IMR-90 (cell line): ENCODE measurements at regions not wholly inside any gene's neighbourhood (a gene's known extent, or its start where the extent isn't known, plus 50 kb on each side); places are given as distances from the start of the nearest gene placed in this dataset.

ENCODE experiments used
- ATAC-seq: fragments of 200-7000 bp; cut with Tn5 transposase; 2 replicates; pipeline ENCODE4 v1.9.1; 2020; ENCODE audit warnings: low read depth, mild to moderate bottlenecking, moderate library complexity
- BruUV-seq: library from RNA; stranded (reverse); fragments of 400-500 nt; replicated peaks from 2 replicates; lab custom pipeline; 2021; lab: Mats Ljungman, UMichigan
- CTCF ChIA-PET: fragments of 300-600 bp; formaldehyde crosslinking; extraction: SDS; loops from one replicate; lab custom pipeline; 2021; ENCODE audit warnings: antibody characterized with exemption; lab: Yijun Ruan, JAX
- POLR2A ChIA-PET: fragments of 300-600 bp; sonication (Branson Sonifier 250); formaldehyde crosslinking; loops from one replicate; lab custom pipeline; 2022; ENCODE audit warnings: antibody characterized with exemption; ENCODE audit not compliant: unreplicated experiment; lab: Charles Lee
- DNase-seq: peaks from one replicate; pipeline ENCODE4 v3.0.0; 2013
- H2AFZ ChIP-seq: replicated peaks from 2 replicates; pipeline ENCODE3; 2013; ENCODE audit warnings: low read length, mild to moderate bottlenecking; ENCODE audit not compliant: poor library complexity
- H2AK5ac ChIP-seq: 2 replicates; pipeline ENCODE4 v1.6.1; 2013; ENCODE audit warnings: low read depth, low read length, inconsistent platforms
- H2AK9ac ChIP-seq: replicated peaks from 2 replicates; pipeline ENCODE3; 2013; ENCODE audit warnings: mild to moderate bottlenecking, low read depth, low read length, moderate library complexity; ENCODE audit not compliant: poor library complexity
- H2BK120ac ChIP-seq: 2 replicates; pipeline ENCODE4 v1.6.1; 2013; ENCODE audit warnings: low read depth, low read length, inconsistent platforms
- H2BK15ac ChIP-seq: 3 replicates; pipeline ENCODE4 v1.6.1; 2013; ENCODE audit warnings: low read depth, low read length, inconsistent platforms
- H2BK20ac ChIP-seq: 2 replicates; pipeline ENCODE4 v1.6.1; 2013; ENCODE audit warnings: low read depth, mild to moderate bottlenecking, inconsistent platforms, low read length, moderate library complexity
- H2BK5ac ChIP-seq: 2 replicates; pipeline ENCODE4 v1.6.1; 2013; ENCODE audit warnings: mild to moderate bottlenecking, low read depth, low read length, inconsistent platforms; ENCODE audit not compliant: poor library complexity, severe bottlenecking
- H3K14ac ChIP-seq: replicated peaks from 2 replicates; pipeline ENCODE4 v1.6.1; 2013; ENCODE audit warnings: low read depth, low read length, inconsistent platforms
- H3K18ac ChIP-seq: 2 replicates; pipeline ENCODE4 v1.6.1; 2013; ENCODE audit warnings: low read depth, low read length, control low read depth
- H3K23ac ChIP-seq: 2 replicates; pipeline ENCODE4 v1.6.1; 2013; ENCODE audit warnings: low read depth, low read length, inconsistent platforms
- H3K27ac ChIP-seq: 2 replicates; pipeline ENCODE4 v1.5.1; 2013; ENCODE audit warnings: mild to moderate bottlenecking, control low read depth, low read length; ENCODE audit not compliant: insufficient read depth
- H3K27me3 ChIP-seq: 2 replicates; pipeline ENCODE4 v1.6.1; 2013; ENCODE audit warnings: low read length; ENCODE audit not compliant: control insufficient read depth, insufficient read depth
- H3K36me3 ChIP-seq: 2 replicates; pipeline ENCODE4 v1.6.1; 2013; ENCODE audit warnings: low read length, mixed read lengths; ENCODE audit not compliant: control insufficient read depth, insufficient read depth
- H3K4ac ChIP-seq: 2 replicates; pipeline ENCODE4 v1.6.1; 2013; ENCODE audit warnings: low read depth, low read length, inconsistent platforms
- H3K4me1 ChIP-seq: 2 replicates; pipeline ENCODE4 v1.6.1; 2013; ENCODE audit warnings: low read length, mixed read lengths; ENCODE audit not compliant: control insufficient read depth, insufficient read depth
- H3K4me2 ChIP-seq: 2 replicates; pipeline ENCODE4 v1.6.1; 2013; ENCODE audit warnings: low read depth, mild to moderate bottlenecking, control low read depth, low read length, moderate library complexity
- H3K4me3 ChIP-seq: 2 replicates; pipeline ENCODE4 v1.5.1; 2013; ENCODE audit warnings: low read depth, mild to moderate bottlenecking, control low read depth, low read length, moderate library complexity; ENCODE audit not compliant: insufficient read depth
- H3K56ac ChIP-seq: 2 replicates; pipeline ENCODE4 v1.6.1; 2013; ENCODE audit warnings: low read length, inconsistent platforms; ENCODE audit not compliant: insufficient read depth; ENCODE audit errors: extremely low read depth
- H3K79me1 ChIP-seq, 2 experiments: 2 replicates each; pipeline ENCODE4 v1.6.1; 2013; ENCODE audit warnings: low read length in 2 of 2, inconsistent platforms in 1 of 2, low read depth in 1 of 2
- H3K9ac ChIP-seq: 2 replicates; pipeline ENCODE4 v1.6.1; 2013; ENCODE audit warnings: low read depth, low read length, control low read depth
- H3K9me1 ChIP-seq: 2 replicates; pipeline ENCODE4 v1.6.1; 2013; ENCODE audit warnings: low read length, inconsistent platforms; ENCODE audit not compliant: insufficient read depth
- H3K9me3 ChIP-seq: 2 replicates; pipeline ENCODE4 v1.6.1; 2013; ENCODE audit warnings: low read length; ENCODE audit not compliant: control insufficient read depth, insufficient read depth
- H4K20me1 ChIP-seq: 2 replicates; pipeline ENCODE4 v1.6.1; 2013; ENCODE audit warnings: low read length, inconsistent platforms; ENCODE audit not compliant: insufficient read depth
- H4K5ac ChIP-seq: 2 replicates; pipeline ENCODE4 v1.6.1; 2013; ENCODE audit warnings: mild to moderate bottlenecking, low read depth, low read length, control low read depth
- H4K8ac ChIP-seq, 2 experiments: 2 replicates each; pipeline ENCODE4 v1.6.1; 2013; ENCODE audit warnings: low read depth in 2 of 2, low read length in 2 of 2, control low read depth in 1 of 2, inconsistent platforms in 1 of 2
- H4K91ac ChIP-seq: 2 replicates; pipeline ENCODE4 v1.6.1; 2013; ENCODE audit warnings: low read depth, low read length, inconsistent platforms; ENCODE audit not compliant: insufficient read depth
- BHLHE40 ChIP-seq: fragments of 150-350 bp; IDR thresholded peaks from 2 replicates; pipeline ENCODE4 v1.6.1; 2016; ENCODE audit warnings: mild to moderate bottlenecking, low read depth, low read length
- CEBPB ChIP-seq: IDR thresholded peaks from 2 replicates; pipeline ENCODE4 v1.6.1; 2012; ENCODE audit warnings: low read depth, low read length, improper control_type of control experiment
- CHD1 ChIP-seq: IDR thresholded peaks from 2 replicates; pipeline ENCODE4 v1.6.1; 2012; ENCODE audit warnings: low read depth, low read length, improper control_type of control experiment
- FOS ChIP-seq: fragments of 150-350 bp; IDR thresholded peaks from 2 replicates; pipeline ENCODE4 v1.6.1; 2016; ENCODE audit warnings: low read depth, low read length
- MAFK ChIP-seq: IDR thresholded peaks from 2 replicates; pipeline ENCODE4 v1.6.1; 2012; ENCODE audit warnings: low read depth, low read length, improper control_type of control experiment
- MAZ ChIP-seq: IDR thresholded peaks from 2 replicates; pipeline ENCODE4 v1.6.1; 2012; ENCODE audit warnings: low read depth, mild to moderate bottlenecking, low read length, improper control_type of control experiment, moderate library complexity, borderline replicate concordance
- MXI1 ChIP-seq: IDR thresholded peaks from 2 replicates; pipeline ENCODE4 v1.6.1; 2012; ENCODE audit warnings: low read depth, mild to moderate bottlenecking, low read length, moderate library complexity, borderline replicate concordance
- NFE2L2 ChIP-seq: fragments of 150-350 bp; IDR thresholded peaks from 2 replicates; pipeline ENCODE4 v1.6.1; 2016; ENCODE audit warnings: low read depth, mild to moderate bottlenecking, low read length
- POLR2A ChIP-seq: IDR thresholded peaks from 2 replicates; pipeline ENCODE4 v1.6.1; 2012; ENCODE audit warnings: mild to moderate bottlenecking, low read depth, low read length
- RAD21 ChIP-seq: IDR thresholded peaks from 2 replicates; pipeline ENCODE4 v1.6.1; 2012; ENCODE audit warnings: low read length, improper control_type of control experiment
- RCOR1 ChIP-seq: IDR thresholded peaks from 2 replicates; pipeline ENCODE4 v1.6.1; 2012; ENCODE audit warnings: mild to moderate bottlenecking, low read length, improper control_type of control experiment; ENCODE audit not compliant: insufficient replicate concordance
- RFX5 ChIP-seq: IDR thresholded peaks from 2 replicates; pipeline ENCODE4 v1.8.0; 2012; ENCODE audit warnings: low read depth, mild to moderate bottlenecking, low read length, moderate library complexity
- SMC3 ChIP-seq: fragments of 150-350 bp; IDR thresholded peaks from 2 replicates; pipeline ENCODE4 v1.6.1; 2016; ENCODE audit warnings: low read depth, mild to moderate bottlenecking, antibody characterized with exemption, low read length, moderate library complexity
- WGBS, 2 experiments: methylation state at CpG; one replicate each; pipeline versions ENCODE4 v1.1.5 to v1.1.7; 2013; ENCODE audit warnings: missing lambda C conversion rate in 2 of 2; ENCODE audit not compliant: insufficient read length in 1 of 2; ENCODE audit errors: extremely low coverage in 2 of 2; 5-methylcytosine and 5-hydroxymethylcytosine counted together
- dilution Hi-C: fragments of 300-500 bp; cut with HindIII; formaldehyde crosslinking; loops from one replicate; pipeline ENCODE4 v1.14.3; 2018; ENCODE audit warnings: low sequenced_read_pairs; ENCODE audit not compliant: unreplicated experiment
- in situ Hi-C: fragments of 300-500 bp; cut with MboI; formaldehyde crosslinking; loops from 3 replicates; pipeline ENCODE4 v1.14.3; 2019; ENCODE audit warnings: low sequenced_read_pairs, inconsistent platforms, mixed read lengths
- intact Hi-C: fragments of 100-400 bp; cut with micrococcal nuclease; formaldehyde crosslinking; loops from 2 replicates; pipeline ENCODE4 v1.10.0; 2022
- TF ChIP-seq, protein P1 (sequence below): fragments of 150-350 bp; IDR thresholded peaks from 2 replicates; pipeline ENCODE4 v1.6.1; 2017; ENCODE audit warnings: mild to moderate bottlenecking, antibody characterized with exemption, low read length, low read depth
- TF ChIP-seq, protein P2 (sequence below): conservative IDR thresholded peaks from 2 replicates; pipeline ENCODE4 v1.5.1; 2012; ENCODE audit warnings: mild to moderate bottlenecking, low read depth, low read length, improper control_type of control experiment
- TF ChIP-seq, protein P3 (sequence below): fragments of 150-350 bp; IDR thresholded peaks from 2 replicates; pipeline ENCODE4 v1.6.1; 2016; ENCODE audit warnings: low read depth, mild to moderate bottlenecking, low read length, moderate library complexity, borderline replicate concordance

DNA sequence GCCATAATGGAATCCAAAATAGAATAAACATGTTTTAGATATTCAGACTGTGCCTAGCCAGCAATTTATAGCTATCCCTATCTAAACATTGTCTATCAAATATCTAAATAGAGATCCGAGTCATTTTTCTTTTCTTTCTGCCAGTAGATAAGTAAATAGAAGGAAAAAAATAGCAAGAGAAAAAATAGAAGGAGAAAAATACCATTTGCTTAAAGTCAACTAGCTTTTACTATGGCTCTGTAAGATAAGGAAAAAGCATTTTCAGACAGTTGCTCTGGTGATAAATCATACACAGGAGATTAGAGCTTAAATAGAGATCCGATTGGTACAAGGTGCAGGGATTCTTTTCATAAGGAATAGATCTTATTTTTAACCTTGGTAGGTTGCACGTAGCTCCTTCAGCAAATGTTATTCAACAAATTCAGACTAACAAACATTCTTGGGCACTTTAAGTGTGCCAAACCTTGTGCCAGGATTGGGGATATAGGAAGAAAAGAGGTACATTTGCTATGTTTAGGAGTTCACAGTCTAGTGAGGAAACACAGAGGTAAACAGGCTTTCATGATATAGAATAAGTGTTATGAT is 70.1 kb upstream of the CCDC190 start:
- DNase-seq (no peak), ATAC-seq (no peak)
- Histone ChIP-seq H3K9ac (no peak overlapping the region), H3K4me2 (no peak overlapping the region), H3K27me3 (no peaks in the 10 kb centered on the region), H4K8ac (no peak overlapping the region), H3K79me1 (no peaks in the 10 kb centered on the region), H3K14ac (no peak overlapping the region), H3K4me3 (no peak overlapping the region), H2BK120ac (no peak overlapping the region), H2AK5ac (no peak overlapping the region), H3K36me3 (no peaks in the 10 kb centered on the region), H3K4ac (no peak overlapping the region), H3K18ac (no peak overlapping the region), H3K9me1 (peaks cover 5% of the 10 kb centered on the region; the same call in 1 of the 2 replicates), H4K20me1 (no peaks in the 10 kb centered on the region), H3K9me3 (no peaks in the 10 kb centered on the region), H3K4me1 (no peaks in the 10 kb centered on the region), H2BK20ac (no peak overlapping the region), H3K23ac (no peak overlapping the region), H2AK9ac (no peak overlapping the region), H4K91ac (no peak overlapping the region), H3K56ac (no peak overlapping the region), H2BK15ac (no peak overlapping the region), H4K5ac (no peak overlapping the region), H3K27ac (no peak overlapping the region), H2AFZ (no peak overlapping the region), H2BK5ac (no peak overlapping the region)
- in situ Hi-C loops (no loop called here), dilution Hi-C loops (no loop called here), intact Hi-C loops (no loop called here)
- TF ChIP-seq CHD1 = no peak
- TF ChIP-seq, protein P1, sequence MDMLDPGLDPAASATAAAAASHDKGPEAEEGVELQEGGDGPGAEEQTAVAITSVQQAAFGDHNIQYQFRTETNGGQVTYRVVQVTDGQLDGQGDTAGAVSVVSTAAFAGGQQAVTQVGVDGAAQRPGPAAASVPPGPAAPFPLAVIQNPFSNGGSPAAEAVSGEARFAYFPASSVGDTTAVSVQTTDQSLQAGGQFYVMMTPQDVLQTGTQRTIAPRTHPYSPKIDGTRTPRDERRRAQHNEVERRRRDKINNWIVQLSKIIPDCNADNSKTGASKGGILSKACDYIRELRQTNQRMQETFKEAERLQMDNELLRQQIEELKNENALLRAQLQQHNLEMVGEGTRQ = no peak
- no peak for TF ChIP-seq FOS
- TF ChIP-seq MAZ = no peak
- no peak for TF ChIP-seq SMC3
- TF ChIP-seq MXI1 = no peak
- TF ChIP-seq RCOR1 = no peak
- TF ChIP-seq MAFK = no peak
- TF ChIP-seq NFE2L2 = no peak
- TF ChIP-seq RFX5 = no peak
- no peak for TF ChIP-seq RAD21
- TF ChIP-seq CEBPB = no peak
- TF ChIP-seq, protein P2, sequence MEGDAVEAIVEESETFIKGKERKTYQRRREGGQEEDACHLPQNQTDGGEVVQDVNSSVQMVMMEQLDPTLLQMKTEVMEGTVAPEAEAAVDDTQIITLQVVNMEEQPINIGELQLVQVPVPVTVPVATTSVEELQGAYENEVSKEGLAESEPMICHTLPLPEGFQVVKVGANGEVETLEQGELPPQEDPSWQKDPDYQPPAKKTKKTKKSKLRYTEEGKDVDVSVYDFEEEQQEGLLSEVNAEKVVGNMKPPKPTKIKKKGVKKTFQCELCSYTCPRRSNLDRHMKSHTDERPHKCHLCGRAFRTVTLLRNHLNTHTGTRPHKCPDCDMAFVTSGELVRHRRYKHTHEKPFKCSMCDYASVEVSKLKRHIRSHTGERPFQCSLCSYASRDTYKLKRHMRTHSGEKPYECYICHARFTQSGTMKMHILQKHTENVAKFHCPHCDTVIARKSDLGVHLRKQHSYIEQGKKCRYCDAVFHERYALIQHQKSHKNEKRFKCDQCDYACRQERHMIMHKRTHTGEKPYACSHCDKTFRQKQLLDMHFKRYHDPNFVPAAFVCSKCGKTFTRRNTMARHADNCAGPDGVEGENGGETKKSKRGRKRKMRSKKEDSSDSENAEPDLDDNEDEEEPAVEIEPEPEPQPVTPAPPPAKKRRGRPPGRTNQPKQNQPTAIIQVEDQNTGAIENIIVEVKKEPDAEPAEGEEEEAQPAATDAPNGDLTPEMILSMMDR = no peak
- TF ChIP-seq, protein P3, sequence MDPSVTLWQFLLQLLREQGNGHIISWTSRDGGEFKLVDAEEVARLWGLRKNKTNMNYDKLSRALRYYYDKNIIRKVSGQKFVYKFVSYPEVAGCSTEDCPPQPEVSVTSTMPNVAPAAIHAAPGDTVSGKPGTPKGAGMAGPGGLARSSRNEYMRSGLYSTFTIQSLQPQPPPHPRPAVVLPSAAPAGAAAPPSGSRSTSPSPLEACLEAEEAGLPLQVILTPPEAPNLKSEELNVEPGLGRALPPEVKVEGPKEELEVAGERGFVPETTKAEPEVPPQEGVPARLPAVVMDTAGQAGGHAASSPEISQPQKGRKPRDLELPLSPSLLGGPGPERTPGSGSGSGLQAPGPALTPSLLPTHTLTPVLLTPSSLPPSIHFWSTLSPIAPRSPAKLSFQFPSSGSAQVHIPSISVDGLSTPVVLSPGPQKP = no peak
- no peak for TF ChIP-seq POLR2A
- no peak for TF ChIP-seq BHLHE40
- no TSS peak for BruUV-seq
- ChIA-PET POLR2A (no interaction called here), CTCF (interaction anchor here (0.8 kb wide), 1 partner anchor 138 kb away, joined by 3 read pairs; no protein-coding TSS in a partner anchor)
- WGBS, 2 experiments = no CpG with 5 or more reads among the region's 3 CpGs
